Neutrophil (primary cell): ENCODE measurements at regions not wholly inside any gene's neighbourhood (a gene's known extent, or its start where the extent isn't known, plus 50 kb on each side); places are given as distances from the start of the nearest gene placed in this dataset.

ENCODE experiments used
- H3K27ac ChIP-seq: fragments of 200-600 bp; sonication (generic); 2 replicates; pipeline ENCODE4 v1.5.1; 2016; ENCODE audit warnings: mild to moderate bottlenecking, moderate library complexity
- H3K27me3 ChIP-seq: fragments of 200-600 bp; sonication (generic); 2 replicates; pipeline ENCODE4 v1.6.0; 2016; ENCODE audit warnings: mild to moderate bottlenecking
- H3K36me3 ChIP-seq: fragments of 200-600 bp; sonication (generic); 2 replicates; pipeline ENCODE4 v1.5.1; 2017
- H3K4me1 ChIP-seq, 2 experiments: fragments of 200-600 bp in 1 of 2; sonication (generic) in 1 of 2; 1 replicate in 1 of 2; 2 replicates in 1 of 2; pipeline versions ENCODE4 v1.5.1 to v1.6.1; 2013 to 2016; ENCODE audit warnings: low read depth in 1 of 2, low read length in 1 of 2, mild to moderate bottlenecking in 1 of 2, moderate library complexity in 1 of 2; ENCODE audit not compliant: control insufficient read depth in 1 of 2, insufficient read depth in 1 of 2
- H3K4me3 ChIP-seq, 2 experiments: fragments of 200-600 bp in 1 of 2; sonication (generic) in 1 of 2; 1 replicate in 1 of 2; 2 replicates in 1 of 2; pipeline ENCODE4 v1.5.1; 2013 to 2016; ENCODE audit warnings: low read depth in 1 of 2, low read length in 1 of 2, mild to moderate bottlenecking in 1 of 2, moderate library complexity in 1 of 2
- H3K9me3 ChIP-seq: fragments of 200-600 bp; sonication (generic); 2 replicates; pipeline ENCODE4 v1.5.1; 2016
- TF ChIP-seq, protein P1 (sequence below): fragments of 200-600 bp; sonication (generic); IDR thresholded peaks from 2 replicates; pipeline ENCODE4 v1.5.1; 2016; ENCODE audit warnings: antibody characterized with exemption

DNA sequence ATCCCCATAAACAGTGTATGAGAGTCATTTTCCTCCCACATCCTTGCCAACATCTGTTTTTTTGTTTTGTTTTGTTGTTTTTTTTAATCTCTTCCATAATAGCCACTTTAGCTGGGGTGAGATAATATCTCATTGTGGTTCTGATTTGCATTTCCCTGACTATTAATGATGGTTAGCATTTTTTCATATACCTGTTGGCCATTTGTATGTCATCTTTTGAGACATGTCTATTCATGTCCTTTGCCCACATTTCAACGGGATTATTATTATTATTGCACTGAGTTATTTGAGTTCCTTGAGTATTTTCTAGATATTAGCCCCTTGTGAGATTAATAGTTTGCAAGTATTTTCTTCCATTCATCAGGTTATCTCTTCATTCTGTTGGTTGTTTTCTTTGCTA is 223.3 kb downstream of the LPIN1 start:
- Histone ChIP-seq H3K9me3 (no peaks in the 10 kb centered on the region), H3K27ac (no peak overlapping the region), H3K4me1 (no peaks in the 10 kb centered on the region), H3K36me3 (no peaks in the 10 kb centered on the region), H3K4me3 (no peak overlapping the region), H3K27me3 (no peaks in the 10 kb centered on the region)
- TF ChIP-seq, protein P1, sequence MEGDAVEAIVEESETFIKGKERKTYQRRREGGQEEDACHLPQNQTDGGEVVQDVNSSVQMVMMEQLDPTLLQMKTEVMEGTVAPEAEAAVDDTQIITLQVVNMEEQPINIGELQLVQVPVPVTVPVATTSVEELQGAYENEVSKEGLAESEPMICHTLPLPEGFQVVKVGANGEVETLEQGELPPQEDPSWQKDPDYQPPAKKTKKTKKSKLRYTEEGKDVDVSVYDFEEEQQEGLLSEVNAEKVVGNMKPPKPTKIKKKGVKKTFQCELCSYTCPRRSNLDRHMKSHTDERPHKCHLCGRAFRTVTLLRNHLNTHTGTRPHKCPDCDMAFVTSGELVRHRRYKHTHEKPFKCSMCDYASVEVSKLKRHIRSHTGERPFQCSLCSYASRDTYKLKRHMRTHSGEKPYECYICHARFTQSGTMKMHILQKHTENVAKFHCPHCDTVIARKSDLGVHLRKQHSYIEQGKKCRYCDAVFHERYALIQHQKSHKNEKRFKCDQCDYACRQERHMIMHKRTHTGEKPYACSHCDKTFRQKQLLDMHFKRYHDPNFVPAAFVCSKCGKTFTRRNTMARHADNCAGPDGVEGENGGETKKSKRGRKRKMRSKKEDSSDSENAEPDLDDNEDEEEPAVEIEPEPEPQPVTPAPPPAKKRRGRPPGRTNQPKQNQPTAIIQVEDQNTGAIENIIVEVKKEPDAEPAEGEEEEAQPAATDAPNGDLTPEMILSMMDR = no peak

DNA sequence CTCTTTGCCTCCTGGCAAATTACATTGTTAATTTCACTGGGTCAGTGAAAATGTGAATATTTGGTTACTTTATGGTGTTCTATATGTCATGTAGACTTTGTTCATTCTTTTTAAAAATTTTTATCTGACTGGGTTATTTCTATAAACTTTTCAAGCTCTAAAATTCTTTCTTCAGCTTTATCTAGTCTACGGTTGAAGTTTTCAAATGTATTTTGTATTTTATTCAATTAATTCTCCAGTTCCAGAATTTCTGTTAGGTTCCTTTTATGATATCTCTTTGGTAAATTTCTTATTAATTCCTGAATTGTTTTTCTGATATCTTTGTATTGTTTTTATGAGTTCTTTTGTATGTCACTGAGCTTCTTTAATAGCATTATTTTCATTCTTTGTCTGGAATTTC is 228.1 kb downstream of the LPIN1 start:
- Histone ChIP-seq H3K4me3 (no peak overlapping the region), H3K27ac (no peak overlapping the region), H3K4me1 (no peaks in the 10 kb centered on the region), H3K27me3 (no peaks in the 10 kb centered on the region), H3K36me3 (no peaks in the 10 kb centered on the region), H3K9me3 (no peaks in the 10 kb centered on the region)
- TF ChIP-seq, protein P1 = no peak

DNA sequence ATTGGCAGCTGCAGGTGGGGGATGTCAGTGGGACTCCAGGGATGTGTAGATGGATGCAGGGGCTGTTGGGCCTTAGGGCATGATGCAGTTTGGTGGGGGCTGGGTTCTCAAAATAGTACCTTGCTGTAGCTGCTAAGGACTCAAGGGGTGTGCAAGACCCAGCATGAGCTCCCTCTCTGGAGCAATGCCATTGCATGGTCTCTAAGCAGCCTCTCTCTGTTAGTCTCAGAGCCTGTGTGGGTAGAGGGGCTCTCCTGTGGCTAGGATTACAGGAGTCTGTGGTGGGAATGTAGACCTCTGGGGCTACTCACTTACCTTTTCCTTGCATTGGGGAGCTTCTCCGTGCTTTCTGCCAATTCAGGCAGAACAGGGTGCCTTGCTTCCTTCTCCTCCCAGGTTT is 228.9 kb downstream of the LPIN1 start:
- no peaks in the 10 kb centered on the region for H3K9me3 ChIP-seq

DNA sequence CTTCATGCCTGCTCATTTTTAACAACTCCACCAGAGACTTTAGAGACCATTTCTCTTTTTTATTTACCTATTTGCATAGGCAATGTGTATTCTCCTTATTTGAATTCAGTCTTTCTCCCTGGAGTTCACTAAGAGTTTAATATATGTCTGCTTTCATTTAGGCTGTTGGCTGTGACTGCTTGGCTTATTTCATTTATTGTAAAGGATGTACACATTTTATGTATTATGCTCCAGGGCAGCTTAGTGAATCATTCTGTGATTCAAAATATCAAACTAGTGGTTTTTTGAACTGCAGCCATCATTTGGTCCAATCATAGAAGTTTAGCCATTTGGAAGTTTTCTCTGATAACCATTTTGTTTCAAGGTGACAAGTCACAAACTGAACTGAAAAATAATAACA is 229.6 kb downstream of the LPIN1 start:
- Histone ChIP-seq H3K4me3 (no peak overlapping the region), H3K4me1 (no peaks in the 10 kb centered on the region), H3K27me3 (no peaks in the 10 kb centered on the region), H3K36me3 (no peaks in the 10 kb centered on the region), H3K9me3 (no peaks in the 10 kb centered on the region), H3K27ac (no peak overlapping the region)
- TF ChIP-seq, protein P1 = no peak

More for the DNA sequence above, 228.9 kb downstream of the LPIN1 start:
- Histone ChIP-seq H3K36me3 (no peaks in the 10 kb centered on the region), H3K27me3 (no peaks in the 10 kb centered on the region), H3K4me3 (no peak overlapping the region), H3K27ac (no peak overlapping the region), H3K4me1 (no peaks in the 10 kb centered on the region)
- TF ChIP-seq, protein P1 = no peak

DNA sequence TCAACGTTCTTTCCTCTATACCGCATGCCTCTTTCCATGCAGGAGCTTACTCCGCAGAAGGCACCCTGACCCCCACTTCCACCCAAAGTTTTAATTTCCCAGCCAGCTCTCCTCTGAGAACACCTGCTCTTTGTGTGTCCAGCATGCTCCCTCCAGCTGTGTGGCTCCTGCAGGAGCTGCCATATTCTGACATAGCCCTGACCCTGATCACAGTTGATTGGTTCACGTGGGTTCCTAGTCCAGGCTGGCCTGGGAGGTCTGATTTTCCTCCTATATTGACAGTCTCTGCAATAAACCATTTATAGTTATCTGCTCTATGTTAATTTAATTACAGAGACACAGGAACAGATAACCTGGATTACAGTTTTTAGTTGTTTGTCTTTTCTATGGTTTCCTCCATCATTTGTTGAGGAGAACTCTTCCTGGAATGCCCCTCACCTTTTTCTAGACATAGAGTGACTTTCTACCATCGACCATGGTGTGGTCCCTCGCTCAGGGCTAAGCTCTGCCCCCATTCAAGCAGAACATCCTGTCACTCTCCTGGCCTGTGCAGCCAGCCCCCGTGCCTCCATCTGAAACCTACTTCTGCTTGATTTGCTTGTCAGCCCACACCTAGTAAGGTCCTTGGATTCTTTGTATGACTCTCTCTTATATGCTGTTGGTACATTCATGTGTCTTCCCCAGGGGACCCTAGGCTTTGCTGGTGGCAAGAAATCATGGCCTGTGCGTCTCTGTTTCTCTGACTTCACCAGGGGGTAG is 231.5 kb downstream of the LPIN1 start:
- Histone ChIP-seq H3K36me3 (no peaks in the 10 kb centered on the region), H3K27me3 (no peaks in the 10 kb centered on the region), H3K27ac (no peak overlapping the region), H3K9me3 (no peaks in the 10 kb centered on the region), H3K4me3 (no peak overlapping the region), H3K4me1 (no peaks in the 10 kb centered on the region)
- TF ChIP-seq, protein P1 = no peak
